ENCODE measurements at regions not wholly inside any gene's neighbourhood (a gene's known extent, or its start where the extent isn't known, plus 50 kb on each side); places are given as distances from the start of the nearest gene placed in this dataset.

GRCh38 chr9:102650896-102651295 is 344.2 kb upstream of the CYLC2 start:
- FAIRE-seq (no peak), ATAC-seq (no peak), DNase-seq (ENCODE audit: low spot score) (no peak)
- 2% methylated on average over 2 of the region's 2 CpGs for WGBS (ENCODE audit: low lambda C conversion rate)
- in situ Hi-C loops (cut with HindIII; ENCODE audit: extremely low pct_ligation_motif_present, low pct_unique_long_range_greater_than_20kb) (no loop called here), intact Hi-C loops (cut with micrococcal nuclease; ENCODE audit: unreplicated experiment) (no loop called here)
- ChIA-PET CTCF (ENCODE audit: low intra/inter-chr PET ratio, low total read pairs) (no interaction called here), POLR2A (no interaction called here)
- Histone ChIP-seq H3K79me2 (ENCODE audit: insufficient read depth, low read length) (no peaks in the 10 kb centered on the region), H3K4me3 (replicated peaks in 1 of 3; ENCODE audit: insufficient read depth in 1 of 3, low read depth in 2 of 3, low read length in 3 of 3) (no peak overlapping the region), H3K27ac (ENCODE audit: extremely low read length, insufficient read depth, low read length) (no peak overlapping the region), H3K4me2 (ENCODE audit: low read depth, low read length) (no peak overlapping the region), H3K9ac (ENCODE audit: insufficient read depth, low read depth, low read length) (no peak overlapping the region), H3K4me1 (ENCODE audit: insufficient read depth, low read length) (no peaks in the 10 kb centered on the region), H3K9me3 (ENCODE audit: low read length) (no peaks in the 10 kb centered on the region), H3K36me3 (replicated peaks in 1 of 2; ENCODE audit: control insufficient read depth in 1 of 2, insufficient read depth in 2 of 2, low read length in 2 of 2) (no peaks in the 10 kb centered on the region), H3K27me3 (ENCODE audit: control insufficient read depth in 1 of 2, insufficient read depth in 2 of 2, low read length in 2 of 2) (no peaks in the 10 kb centered on the region), H4K20me1 (ENCODE audit: insufficient read depth, low read length) (no peaks in the 10 kb centered on the region), H2AFZ (ENCODE audit: low read length) (no peak overlapping the region)
- BruUV-seq (replicated peaks) = no TSS peak
- TF ChIP-seq, protein P1, sequence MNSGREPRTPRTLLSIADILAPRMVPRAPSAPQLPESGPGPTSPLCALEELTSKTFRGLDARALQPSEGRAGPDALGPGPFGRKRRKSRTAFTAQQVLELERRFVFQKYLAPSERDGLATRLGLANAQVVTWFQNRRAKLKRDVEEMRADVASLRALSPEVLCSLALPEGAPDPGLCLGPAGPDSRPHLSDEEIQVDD (CRISPR knock-in tag; IDR thresholded peaks at IDR 0.05; ENCODE audit: borderline replicate concordance) = no peak
- TF ChIP-seq FOXP4 (CRISPR knock-in tag; IDR thresholded peaks at IDR 0.05) = no peak
- TF ChIP-seq, protein P2, sequence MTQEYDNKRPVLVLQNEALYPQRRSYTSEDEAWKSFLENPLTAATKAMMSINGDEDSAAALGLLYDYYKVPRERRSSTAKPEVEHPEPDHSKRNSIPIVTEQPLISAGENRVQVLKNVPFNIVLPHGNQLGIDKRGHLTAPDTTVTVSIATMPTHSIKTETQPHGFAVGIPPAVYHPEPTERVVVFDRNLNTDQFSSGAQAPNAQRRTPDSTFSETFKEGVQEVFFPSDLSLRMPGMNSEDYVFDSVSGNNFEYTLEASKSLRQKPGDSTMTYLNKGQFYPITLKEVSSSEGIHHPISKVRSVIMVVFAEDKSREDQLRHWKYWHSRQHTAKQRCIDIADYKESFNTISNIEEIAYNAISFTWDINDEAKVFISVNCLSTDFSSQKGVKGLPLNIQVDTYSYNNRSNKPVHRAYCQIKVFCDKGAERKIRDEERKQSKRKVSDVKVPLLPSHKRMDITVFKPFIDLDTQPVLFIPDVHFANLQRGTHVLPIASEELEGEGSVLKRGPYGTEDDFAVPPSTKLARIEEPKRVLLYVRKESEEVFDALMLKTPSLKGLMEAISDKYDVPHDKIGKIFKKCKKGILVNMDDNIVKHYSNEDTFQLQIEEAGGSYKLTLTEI (CRISPR knock-in tag; conservative IDR thresholded peaks at IDR 0.05) = no peak
- no peak for TF ChIP-seq ZNF138 (CRISPR knock-in tag; IDR thresholded peaks at IDR 0.05; ENCODE audit: low read depth)
- no peak for TF ChIP-seq ZFP36L2 (CRISPR knock-in tag; IDR thresholded peaks at IDR 0.05)
- no peak for TF ChIP-seq ZFP41 (CRISPR knock-in tag; IDR thresholded peaks at IDR 0.05; ENCODE audit: borderline replicate concordance)
- TF ChIP-seq ZMYM2 (CRISPR knock-in tag; IDR thresholded peaks at IDR 0.05) = no peak
- no peak for TF ChIP-seq ZFP90 (CRISPR knock-in tag; IDR thresholded peaks at IDR 0.05; ENCODE audit: borderline replicate concordance)
- TF ChIP-seq KLF6 (CRISPR knock-in tag; IDR thresholded peaks at IDR 0.05) = no peak
- TF ChIP-seq FOXC1 (CRISPR knock-in tag; IDR thresholded peaks at IDR 0.05; ENCODE audit: borderline replicate concordance) = no peak
- TF ChIP-seq DMAP1 (CRISPR knock-in tag; IDR thresholded peaks at IDR 0.05) = no peak
- TF ChIP-seq ZNF124 (CRISPR knock-in tag; IDR thresholded peaks at IDR 0.05) = no peak
- no peak for TF ChIP-seq MED13 (CRISPR knock-in tag; IDR thresholded peaks at IDR 0.05)
- no peak for TF ChIP-seq ZFYVE20 (CRISPR knock-in tag; IDR thresholded peaks at IDR 0.05; ENCODE audit: borderline replicate concordance, low read depth)
- TF ChIP-seq ZNF292 (CRISPR knock-in tag; IDR thresholded peaks at IDR 0.05; ENCODE audit: borderline replicate concordance, low read depth) = no peak

All from HepG2 (cell line).